Suprapubic skin (tissue), 3 donors: ENCODE measurements at regions not wholly inside any gene's neighbourhood (a gene's known extent, or its start where the extent isn't known, plus 50 kb on each side); places are given as distances from the start of the nearest gene placed in this dataset.

Source experiments
- EP300 ChIP-seq: sonication (generic); formaldehyde crosslinking; IDR thresholded peaks from one replicate; pipeline ENCODE4 v1.6.1; 2017; ENCODE audit warnings: antibody characterized with exemption
- TF ChIP-seq, protein P1 (sequence below), 2 donors: fragments of 200-600 bp in 1 of 2; fragments of 450-650 bp in 1 of 2; sonication (generic) in 1 of 2; IDR thresholded peaks; one replicate each; pipeline ENCODE4 v1.5.1; 2016 to 2019; ENCODE audit warnings: antibody characterized with exemption in 2 of 2, mild to moderate bottlenecking in 1 of 2, moderate library complexity in 1 of 2

DNA sequence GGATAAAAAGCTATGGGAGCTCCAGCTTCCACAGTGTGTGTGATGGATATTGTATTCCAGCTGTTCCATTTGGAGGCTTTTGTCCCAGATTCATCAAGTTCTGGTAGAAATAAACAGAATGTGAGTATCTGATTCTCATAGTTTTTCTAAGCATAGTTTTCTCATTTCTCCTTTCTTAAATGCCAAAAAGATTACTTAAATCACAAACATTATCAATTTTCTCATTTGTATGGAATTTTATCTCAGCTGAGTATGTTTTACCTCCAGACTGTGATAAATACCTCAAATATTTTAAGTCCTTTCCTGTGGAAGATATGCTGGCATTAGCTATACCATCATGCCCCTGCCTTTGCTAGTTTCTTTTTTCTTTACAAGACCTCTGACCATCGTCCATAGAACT is 767.3 kb downstream of the TFAP2A start:
- no peak for TF ChIP-seq EP300
- TF ChIP-seq, protein P1, sequence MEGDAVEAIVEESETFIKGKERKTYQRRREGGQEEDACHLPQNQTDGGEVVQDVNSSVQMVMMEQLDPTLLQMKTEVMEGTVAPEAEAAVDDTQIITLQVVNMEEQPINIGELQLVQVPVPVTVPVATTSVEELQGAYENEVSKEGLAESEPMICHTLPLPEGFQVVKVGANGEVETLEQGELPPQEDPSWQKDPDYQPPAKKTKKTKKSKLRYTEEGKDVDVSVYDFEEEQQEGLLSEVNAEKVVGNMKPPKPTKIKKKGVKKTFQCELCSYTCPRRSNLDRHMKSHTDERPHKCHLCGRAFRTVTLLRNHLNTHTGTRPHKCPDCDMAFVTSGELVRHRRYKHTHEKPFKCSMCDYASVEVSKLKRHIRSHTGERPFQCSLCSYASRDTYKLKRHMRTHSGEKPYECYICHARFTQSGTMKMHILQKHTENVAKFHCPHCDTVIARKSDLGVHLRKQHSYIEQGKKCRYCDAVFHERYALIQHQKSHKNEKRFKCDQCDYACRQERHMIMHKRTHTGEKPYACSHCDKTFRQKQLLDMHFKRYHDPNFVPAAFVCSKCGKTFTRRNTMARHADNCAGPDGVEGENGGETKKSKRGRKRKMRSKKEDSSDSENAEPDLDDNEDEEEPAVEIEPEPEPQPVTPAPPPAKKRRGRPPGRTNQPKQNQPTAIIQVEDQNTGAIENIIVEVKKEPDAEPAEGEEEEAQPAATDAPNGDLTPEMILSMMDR (IDR thresholded peaks at IDR 0.05) = no peak
